Neural cell (in vitro differentiated cells): ENCODE measurements at regions not wholly inside any gene's neighbourhood (a gene's known extent, or its start where the extent isn't known, plus 50 kb on each side); places are given as distances from the start of the nearest gene placed in this dataset.

ENCODE experiments used
- H2AFZ ChIP-seq: fragments of 200-600, 300-800 bp; sonication (generic), shearing (Covaris generic); 2 replicates; pipeline ENCODE4 v1.6.0; 2014; ENCODE audit warnings: low read depth, mild to moderate bottlenecking, antibody characterized with exemption, low read length, moderate library complexity
- H3F3A ChIP-seq: fragments of 200-600 bp; shearing (Covaris generic); 2 replicates; pipeline ENCODE4 v1.6.1; 2016; ENCODE audit warnings: mild to moderate bottlenecking, moderate library complexity, mixed read lengths, antibody characterized with exemption, low read length; ENCODE audit not compliant: insufficient read depth, poor library complexity, severe bottlenecking
- H3K27ac ChIP-seq: fragments of 200-600, 300-800 bp; sonication (generic), shearing (Covaris generic); 2 replicates; pipeline ENCODE4 v1.5.1; 2014; ENCODE audit warnings: mild to moderate bottlenecking, low read length, moderate library complexity
- H3K27me3 ChIP-seq: fragments of 300-800, 200-600 bp; sonication (generic), shearing (Covaris generic); 2 replicates; pipeline ENCODE4 v1.6.0; 2014; ENCODE audit warnings: mild to moderate bottlenecking, low read depth, low read length, moderate library complexity; ENCODE audit not compliant: insufficient read depth
- H3K36me3 ChIP-seq: fragments of 300-800, 200-600 bp; sonication (generic), shearing (Covaris generic); 2 replicates; pipeline ENCODE4 v1.5.1; 2014; ENCODE audit warnings: mild to moderate bottlenecking, antibody characterized with exemption, low read length, moderate library complexity; ENCODE audit not compliant: insufficient read depth
- H3K4me2 ChIP-seq: fragments of 300-800, 200-600 bp; sonication (generic), shearing (Covaris generic); 2 replicates; pipeline ENCODE4 v1.6.0; 2014; ENCODE audit warnings: mild to moderate bottlenecking, low read length
- H3K4me3 ChIP-seq: fragments of 300-800, 200-600 bp; sonication (generic), shearing (Covaris generic); 2 replicates; pipeline ENCODE4 v1.5.1; 2014; ENCODE audit warnings: mild to moderate bottlenecking, low read length, moderate library complexity
- H3K79me2 ChIP-seq: fragments of 200-600 bp; shearing (Covaris generic); replicated peaks from 2 replicates; pipeline ENCODE4 v1.6.0; 2014; ENCODE audit warnings: mild to moderate bottlenecking, low read length, moderate library complexity; ENCODE audit not compliant: insufficient read depth
- H3K9ac ChIP-seq: fragments of 300-800, 200-600 bp; sonication (generic), shearing (Covaris generic); 2 replicates; pipeline ENCODE4 v1.6.1; 2016; ENCODE audit warnings: mild to moderate bottlenecking, low read length, mixed read lengths
- H3K9me2 ChIP-seq: fragments of 200-600 bp; shearing (Covaris generic); 2 replicates; pipeline ENCODE4 v1.6.1; 2016; ENCODE audit warnings: mild to moderate bottlenecking, low read length, mixed read lengths; ENCODE audit not compliant: insufficient read depth
- H3K9me3 ChIP-seq: fragments of 200-600, 300-800 bp; sonication (generic), shearing (Covaris generic); 2 replicates; pipeline ENCODE4 v1.6.1; 2016; ENCODE audit warnings: mild to moderate bottlenecking, mixed run types, low read length, moderate library complexity, mixed read lengths
- H4K20me1 ChIP-seq: fragments of 200-600 bp; shearing (Covaris generic); 2 replicates; pipeline ENCODE4 v1.6.1; 2016; ENCODE audit warnings: mild to moderate bottlenecking, mixed run types; ENCODE audit not compliant: insufficient read depth
- CTCF ChIP-seq: fragments of 450-650 bp; IDR thresholded peaks from 2 replicates; pipeline ENCODE4 v1.5.1; 2014; ENCODE audit warnings: antibody characterized with exemption, mild to moderate bottlenecking, moderate library complexity; ENCODE audit not compliant: poor library complexity, severe bottlenecking
- EP300 ChIP-seq: fragments of 450-650 bp; conservative IDR thresholded peaks from 2 replicates; pipeline ENCODE4 v1.6.1; 2014; ENCODE audit warnings: antibody characterized with exemption, mild to moderate bottlenecking, moderate library complexity; ENCODE audit not compliant: poor library complexity, severe bottlenecking
- EZH2 ChIP-seq: fragments of 200-600, 300-800 bp; shearing (Covaris generic), sonication (generic); IDR thresholded peaks from 2 replicates; pipeline ENCODE4 v1.6.1; 2014; ENCODE audit warnings: antibody characterized with exemption, low read length, borderline replicate concordance, mild to moderate bottlenecking; ENCODE audit not compliant: insufficient read depth, poor library complexity, severe bottlenecking
- MXI1 ChIP-seq: fragments of 450-650 bp; conservative IDR thresholded peaks from 2 replicates; pipeline ENCODE4 v1.6.1; 2014; ENCODE audit warnings: antibody characterized with exemption, mild to moderate bottlenecking; ENCODE audit not compliant: poor library complexity, severe bottlenecking
- POLR2AphosphoS5 ChIP-seq: IDR thresholded peaks from 2 replicates; pipeline ENCODE4 v1.6.1; 2012
- RAD21 ChIP-seq: fragments of 450-650 bp; conservative IDR thresholded peaks from 2 replicates; pipeline ENCODE4 v1.6.1; 2014; ENCODE audit warnings: antibody characterized with exemption, mild to moderate bottlenecking, moderate library complexity
- REST ChIP-seq: IDR thresholded peaks from 2 replicates; pipeline ENCODE4 v1.6.1; 2012; ENCODE audit warnings: borderline replicate concordance
- SMC3 ChIP-seq: fragments of 450-650 bp; conservative IDR thresholded peaks from 2 replicates; pipeline ENCODE4 v1.6.1; 2014; ENCODE audit warnings: antibody characterized with exemption, mild to moderate bottlenecking, moderate library complexity; ENCODE audit not compliant: poor library complexity
- TAF1 ChIP-seq: IDR thresholded peaks from 2 replicates; pipeline ENCODE4 v1.6.1; 2012; ENCODE audit warnings: low read depth

DNA sequence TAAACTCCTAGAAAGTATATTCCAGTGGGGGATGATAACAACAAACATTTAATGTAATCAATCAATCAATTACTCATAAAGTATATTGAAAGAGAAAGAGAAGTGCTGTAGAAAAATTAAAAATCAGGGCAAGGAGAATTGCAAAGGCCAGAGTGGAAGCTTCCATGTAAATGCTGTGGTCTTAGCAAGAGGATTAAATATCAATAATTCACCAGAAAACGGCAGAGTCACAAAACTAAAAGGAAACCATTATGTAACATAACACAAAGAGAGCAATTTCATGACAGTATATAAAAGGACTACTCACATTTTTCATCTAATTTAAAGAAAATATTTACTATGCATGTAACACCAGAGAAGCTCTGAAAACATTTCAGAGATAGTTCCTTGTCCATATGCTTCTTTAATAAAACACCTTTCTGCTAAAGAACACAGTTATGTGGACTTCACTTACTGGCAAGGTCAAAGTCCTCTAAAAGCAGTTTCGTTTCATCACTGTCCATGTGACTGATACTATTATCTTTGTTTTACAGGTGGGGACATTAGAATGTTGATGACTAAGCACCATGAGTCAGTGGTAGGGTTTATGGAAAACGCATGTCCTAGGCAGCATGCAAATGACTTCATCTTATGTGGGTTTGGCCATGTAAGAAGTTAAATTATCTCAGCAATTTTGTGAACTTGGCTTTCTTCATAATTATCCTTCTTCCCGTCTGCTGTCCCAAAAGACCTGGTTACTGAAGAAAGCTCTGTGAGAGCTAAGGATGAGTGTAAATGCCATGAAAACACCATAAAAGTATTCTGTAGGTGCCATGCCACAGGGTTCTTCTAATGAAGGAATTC lies 185.8 kb upstream of the TENT5A start:
- Histone ChIP-seq H3K36me3 (no peaks in the 10 kb centered on the region), H4K20me1 (no peaks in the 10 kb centered on the region), H2AFZ (no peak overlapping the region), H3K79me2 (no peaks in the 10 kb centered on the region), H3K4me2 (no peak overlapping the region), H3K9me2 (no peaks in the 10 kb centered on the region), H3K27me3 (no peaks in the 10 kb centered on the region), H3K27ac (no peak overlapping the region), H3K4me3 (no peak overlapping the region), H3K9ac (no peak overlapping the region), H3K9me3 (no peaks in the 10 kb centered on the region), H3F3A (no peaks in the 10 kb centered on the region)
- TF ChIP-seq POLR2AphosphoS5 (no peak), MXI1 (no peak), EP300 (no peak), RAD21 (no peak), CTCF (no peak), REST (no peak), EZH2 (no peak), SMC3 (no peak), TAF1 (no peak)

GRCh38 chr6:81937296-81937937 lies 184.9 kb upstream of the TENT5A start:
- Histone ChIP-seq H3K27me3 (no peaks in the 10 kb centered on the region), H3K9me2 (no peaks in the 10 kb centered on the region), H3K79me2 (no peaks in the 10 kb centered on the region), H3K9me3 (no peaks in the 10 kb centered on the region), H3K4me2 (no peak overlapping the region), H3K9ac (no peak overlapping the region), H3K4me3 (no peak overlapping the region), H3K36me3 (no peaks in the 10 kb centered on the region), H4K20me1 (no peaks in the 10 kb centered on the region), H3K27ac (no peak overlapping the region), H2AFZ (no peak overlapping the region), H3F3A (no peaks in the 10 kb centered on the region)
- TF ChIP-seq SMC3 (no peak), EP300 (no peak), REST (no peak), POLR2AphosphoS5 (no peak), TAF1 (no peak), CTCF (no peak), EZH2 (no peak), RAD21 (no peak), MXI1 (no peak)
